Breast epithelium (tissue), 4 donors: ENCODE measurements at regions not wholly inside any gene's neighbourhood (a gene's known extent, or its start where the extent isn't known, plus 50 kb on each side); places are given as distances from the start of the nearest gene placed in this dataset.
A peak's percentile ranks its signal among the peaks of the same experiment; 100 is the strongest.
"Not testable (repeated sequence)": the region's sequence is repeated elsewhere in the genome, so short reads cannot be mapped to it uniquely, and the experiment has no call there.

Experiments used
- DNase-seq, 2 donors: peaks; one replicate each; pipeline ENCODE4 v3.0.0-alpha.2; 2019; ENCODE audit warnings: low spot score in 2 of 2
- H3K27ac ChIP-seq, 2 donors: fragments of 200-600 bp; sonication (generic) in 1 of 2; one replicate each; pipeline ENCODE4 v1.5.1; 2016 to 2019; ENCODE audit warnings: mild to moderate bottlenecking in 1 of 2
- H3K27me3 ChIP-seq, 2 donors: fragments of 200-600 bp; sonication (generic) in 1 of 2; one replicate each; pipeline versions ENCODE4 v1.5.1 to v1.6.0; 2017 to 2019; ENCODE audit warnings: control low read depth in 1 of 2, mild to moderate bottlenecking in 1 of 2
- H3K36me3 ChIP-seq: fragments of 200-600 bp; one replicate; pipeline ENCODE4 v1.5.1; 2019
- H3K4me1 ChIP-seq, 2 donors: fragments of 200-600 bp; sonication (generic); one replicate each; pipeline ENCODE4 v1.5.1; 2016 to 2019; ENCODE audit warnings: control low read depth in 1 of 2
- H3K4me3 ChIP-seq, 3 donors: fragments of 200-600 bp; sonication (generic); 1 replicate in 2 of 3; 2 replicates in 1 of 3; pipeline ENCODE4 v1.5.1; 2016 to 2019; ENCODE audit warnings: mild to moderate bottlenecking in 3 of 3, moderate library complexity in 2 of 3
- H3K9me3 ChIP-seq, 2 donors: fragments of 200-600 bp; sonication (generic) in 1 of 2; one replicate each; pipeline ENCODE4 v1.5.1; 2016 to 2019; ENCODE audit warnings: control low read depth in 1 of 2
- POLR2A ChIP-seq: fragments of 450-650 bp; IDR thresholded peaks from one replicate; pipeline ENCODE4 v1.6.1; 2016; ENCODE audit warnings: antibody characterized with exemption, mild to moderate bottlenecking, moderate library complexity
- POLR2AphosphoS5 ChIP-seq, 3 donors: sonication (generic); formaldehyde crosslinking; IDR thresholded peaks; one replicate each; pipeline ENCODE4 v1.6.1; 2017; ENCODE audit warnings: antibody characterized with exemption in 3 of 3
- intact Hi-C: fragments of 100-400 bp; cut with DNase I; formaldehyde crosslinking; loops from one replicate; pipeline ENCODE4 v1.15.1; 2023; ENCODE audit warnings: low total_unique reads
- TF ChIP-seq, protein P1 (sequence below), 3 donors: fragments of 450-650 bp; IDR thresholded peaks; one replicate each; pipeline ENCODE4 v1.5.1; 2016 to 2017; ENCODE audit warnings: antibody characterized with exemption in 3 of 3, mild to moderate bottlenecking in 3 of 3, moderate library complexity in 3 of 3

DNA sequence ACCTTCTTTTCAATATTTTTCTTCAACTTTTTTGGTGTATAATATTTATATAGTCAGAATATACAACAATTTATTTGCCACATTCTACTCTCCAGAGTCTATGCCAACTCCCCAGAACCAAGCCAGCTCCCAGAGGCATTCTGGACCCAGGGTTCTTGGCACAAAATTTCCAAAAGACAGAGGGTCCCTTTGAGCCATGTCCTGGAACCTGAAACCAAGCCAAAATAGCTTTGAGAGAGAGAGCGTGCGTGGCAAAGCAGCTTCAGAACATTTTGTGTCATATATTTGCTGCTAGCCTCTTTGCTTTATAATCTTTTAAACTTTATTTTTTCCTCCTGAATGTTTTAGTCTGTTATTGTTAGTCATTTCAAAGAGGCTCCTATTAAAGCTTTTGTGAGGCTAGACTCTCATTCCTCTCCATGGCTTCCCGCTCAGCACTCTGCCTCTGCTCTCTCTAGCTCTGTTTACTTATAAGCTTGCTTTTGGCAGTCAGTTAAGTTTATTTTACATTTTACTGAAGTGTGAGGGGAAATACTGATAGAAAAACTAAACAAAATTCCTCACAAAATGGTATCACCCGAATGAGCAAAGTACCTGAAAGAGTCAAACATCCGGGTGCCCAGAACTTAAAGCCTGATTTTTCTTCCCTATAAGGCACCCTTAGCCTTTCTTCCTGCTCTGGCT lies 605.1 kb upstream of the ID4 start:
- intact Hi-C loops = no loop called here
- peak in 1 of 2 donors; percentile 58 for DNase-seq
- no peaks in the 10 kb centered on the region for H3K36me3 ChIP-seq
- H3K27ac ChIP-seq = peak overlapping the region; percentile 84 to 85
- no peak for TF ChIP-seq POLR2AphosphoS5 (IDR thresholded peaks at IDR 0.05)
- TF ChIP-seq POLR2A = no peak
- TF ChIP-seq, protein P1, sequence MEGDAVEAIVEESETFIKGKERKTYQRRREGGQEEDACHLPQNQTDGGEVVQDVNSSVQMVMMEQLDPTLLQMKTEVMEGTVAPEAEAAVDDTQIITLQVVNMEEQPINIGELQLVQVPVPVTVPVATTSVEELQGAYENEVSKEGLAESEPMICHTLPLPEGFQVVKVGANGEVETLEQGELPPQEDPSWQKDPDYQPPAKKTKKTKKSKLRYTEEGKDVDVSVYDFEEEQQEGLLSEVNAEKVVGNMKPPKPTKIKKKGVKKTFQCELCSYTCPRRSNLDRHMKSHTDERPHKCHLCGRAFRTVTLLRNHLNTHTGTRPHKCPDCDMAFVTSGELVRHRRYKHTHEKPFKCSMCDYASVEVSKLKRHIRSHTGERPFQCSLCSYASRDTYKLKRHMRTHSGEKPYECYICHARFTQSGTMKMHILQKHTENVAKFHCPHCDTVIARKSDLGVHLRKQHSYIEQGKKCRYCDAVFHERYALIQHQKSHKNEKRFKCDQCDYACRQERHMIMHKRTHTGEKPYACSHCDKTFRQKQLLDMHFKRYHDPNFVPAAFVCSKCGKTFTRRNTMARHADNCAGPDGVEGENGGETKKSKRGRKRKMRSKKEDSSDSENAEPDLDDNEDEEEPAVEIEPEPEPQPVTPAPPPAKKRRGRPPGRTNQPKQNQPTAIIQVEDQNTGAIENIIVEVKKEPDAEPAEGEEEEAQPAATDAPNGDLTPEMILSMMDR (IDR thresholded peaks at IDR 0.05) = no peak
- H3K4me1 ChIP-seq = no peaks in the 10 kb centered on the region
- no peaks in the 10 kb centered on the region for H3K27me3 ChIP-seq
- no peaks in the 10 kb centered on the region for H3K9me3 ChIP-seq
- H3K4me3 ChIP-seq = no peak overlapping the region

DNA sequence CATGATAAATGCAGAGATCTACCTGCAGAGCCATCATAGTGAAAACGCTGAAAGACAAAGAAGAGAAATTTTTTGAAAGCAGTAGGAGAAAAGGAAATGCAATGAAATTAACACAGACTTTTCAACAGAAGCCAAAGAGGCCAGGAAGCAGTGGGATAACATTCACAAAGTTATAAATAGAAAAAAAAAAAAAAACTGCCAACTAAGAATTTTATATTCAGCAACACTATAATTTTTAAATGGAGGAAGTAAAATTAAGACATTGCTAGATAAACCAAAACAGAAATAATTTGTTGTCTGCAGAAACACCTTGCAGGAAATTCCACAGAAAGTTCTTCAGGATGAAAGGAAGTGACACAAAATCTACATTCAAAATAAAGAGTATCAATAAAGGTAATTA lies 591.5 kb upstream of the ID4 start:
- DNase-seq = no peak
- H3K36me3 ChIP-seq = no peaks in the 10 kb centered on the region
- H3K9me3 ChIP-seq = peaks cover 8 to 30% of the 10 kb centered on the region in 2 donors
- no peak overlapping the region for H3K4me3 ChIP-seq
- no peaks in the 10 kb centered on the region for H3K4me1 ChIP-seq
- H3K27me3 ChIP-seq = no peaks in the 10 kb centered on the region
- TF ChIP-seq POLR2A = no peak
- no peak for TF ChIP-seq POLR2AphosphoS5 (IDR thresholded peaks at IDR 0.05)
- TF ChIP-seq, protein P1 (IDR thresholded peaks at IDR 0.05) = no peak
- intact Hi-C loops = no loop called here
- H3K27ac ChIP-seq = no peak overlapping the region

DNA sequence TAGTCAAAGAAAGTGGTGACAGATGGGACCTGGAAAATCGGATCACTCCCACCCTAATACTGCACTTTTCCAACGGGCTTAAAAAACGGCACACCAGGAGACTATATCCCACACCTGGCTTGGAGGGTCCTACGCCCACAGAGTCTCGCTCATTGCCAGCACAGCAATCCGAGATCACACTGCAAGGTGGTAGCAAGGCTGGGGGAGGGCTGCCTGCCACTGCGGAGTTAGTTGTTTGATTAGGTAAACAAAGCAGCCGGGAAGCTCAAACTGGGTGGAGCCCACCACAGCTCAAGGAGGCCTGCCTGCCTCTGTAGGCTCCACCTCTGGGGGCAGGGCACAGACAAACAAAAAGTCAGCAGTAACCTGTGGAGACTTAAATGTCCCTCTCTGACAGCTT lies 590.0 kb upstream of the ID4 start:
- H3K4me1 ChIP-seq, DNase-seq, intact Hi-C loops, H3K27me3 ChIP-seq, H3K27ac ChIP-seq, H3K4me3 ChIP-seq, H3K36me3 ChIP-seq: not testable (repeated sequence)
- peaks cover 8 to 30% of the 10 kb centered on the region in 2 donors for H3K9me3 ChIP-seq

DNA sequence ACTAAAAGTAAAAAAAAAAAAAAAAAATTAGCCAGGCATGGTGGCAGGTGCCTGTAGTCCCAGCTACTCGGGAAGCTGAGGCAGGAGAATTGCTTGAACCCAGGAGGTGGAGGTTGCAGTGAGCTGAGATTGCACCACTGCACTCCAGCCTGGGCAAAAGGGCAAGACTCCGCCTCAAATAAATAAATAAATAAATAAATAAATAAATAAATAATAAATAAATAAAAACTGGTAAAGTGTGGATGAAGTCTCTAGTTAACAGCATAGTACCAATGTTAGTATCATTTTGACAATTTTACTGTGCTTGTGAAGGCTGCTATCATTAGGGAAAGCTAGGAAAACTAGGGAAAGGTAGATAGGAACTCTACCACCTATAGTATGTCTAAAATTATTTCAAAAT lies 581.0 kb upstream of the ID4 start:
- H3K27ac ChIP-seq, DNase-seq, H3K4me1 ChIP-seq, intact Hi-C loops, H3K27me3 ChIP-seq, H3K4me3 ChIP-seq, H3K36me3 ChIP-seq: not testable (repeated sequence)
- H3K9me3 ChIP-seq = peaks cover 5 to 21% of the 10 kb centered on the region in 2 donors

DNA sequence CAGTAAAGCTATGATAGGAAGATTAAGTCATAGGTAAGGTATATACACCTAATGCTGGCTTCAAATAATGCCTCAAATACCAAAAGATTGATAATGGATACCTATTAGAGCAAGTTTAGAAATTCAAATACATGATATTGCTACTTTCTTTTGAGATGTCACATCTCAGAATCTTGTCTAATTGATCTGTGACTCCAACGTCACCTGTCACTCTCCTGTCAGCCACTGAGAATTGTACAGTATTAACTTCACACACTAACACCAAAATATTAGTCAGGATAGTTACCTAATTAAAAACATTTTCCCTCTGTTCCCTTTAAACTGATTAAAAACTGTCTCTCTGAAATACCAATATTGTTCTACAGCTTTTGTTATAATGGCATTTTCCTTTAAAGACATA lies 575.5 kb upstream of the ID4 start:
- no peaks in the 10 kb centered on the region for H3K36me3 ChIP-seq
- intact Hi-C loops = no loop called here
- TF ChIP-seq POLR2AphosphoS5 (IDR thresholded peaks at IDR 0.05) (no peak), POLR2A (no peak)
- TF ChIP-seq, protein P1 (IDR thresholded peaks at IDR 0.05) = no peak
- no peaks in the 10 kb centered on the region for H3K9me3 ChIP-seq
- no peak for DNase-seq
- H3K4me1 ChIP-seq = no peaks in the 10 kb centered on the region
- H3K27ac ChIP-seq = no peak overlapping the region
- H3K4me3 ChIP-seq = no peak overlapping the region
- H3K27me3 ChIP-seq = no peaks in the 10 kb centered on the region

DNA sequence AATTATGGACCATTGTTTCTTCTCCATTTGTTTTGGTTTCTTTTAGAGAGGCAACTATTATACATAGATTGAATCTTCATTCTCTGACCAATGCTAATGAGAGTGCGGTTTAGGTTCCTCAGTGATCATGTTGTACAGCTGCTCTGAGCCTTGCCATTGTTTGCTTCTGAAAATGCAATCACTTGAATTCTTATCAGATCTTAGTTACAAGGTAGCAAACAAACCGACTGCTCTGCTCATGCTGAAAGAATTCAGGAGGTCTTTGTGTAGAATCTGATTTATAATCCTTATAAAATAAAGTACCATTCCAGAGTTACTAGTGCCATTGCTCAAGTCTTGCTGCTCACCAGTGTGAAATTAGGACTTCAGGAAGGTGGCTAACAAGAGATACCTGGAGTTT lies 569.1 kb upstream of the ID4 start:
- H3K4me1 ChIP-seq = no peaks in the 10 kb centered on the region
- no peak overlapping the region for H3K4me3 ChIP-seq
- no peaks in the 10 kb centered on the region for H3K27me3 ChIP-seq
- TF ChIP-seq POLR2AphosphoS5 (IDR thresholded peaks at IDR 0.05) (no peak), POLR2A (no peak)
- TF ChIP-seq, protein P1 (IDR thresholded peaks at IDR 0.05) = no peak
- DNase-seq = no peak
- H3K27ac ChIP-seq = no peak overlapping the region
- intact Hi-C loops = no loop called here
- peaks cover 3 to 32% of the 10 kb centered on the region in 2 donors for H3K9me3 ChIP-seq
- H3K36me3 ChIP-seq = no peaks in the 10 kb centered on the region
